ENCODE measurements at regions not wholly inside any gene's neighbourhood (a gene's known extent, or its start where the extent isn't known, plus 50 kb on each side); places are given as distances from the start of the nearest gene placed in this dataset.

- no peak for TF ChIP-seq POLR2AphosphoS5 (IDR thresholded peaks at IDR 0.05; ENCODE audit: low read depth, low read length)
- no peak for TF ChIP-seq SIN3A (IDR thresholded peaks at IDR 0.05; ENCODE audit: borderline replicate concordance, insufficient read depth, low read length)
- TF ChIP-seq REST (IDR thresholded peaks at IDR 0.05; ENCODE audit: insufficient read depth in 1 of 2, low read depth in 2 of 2, low read length in 2 of 2): no peak
- TF ChIP-seq TAF1 (IDR thresholded peaks at IDR 0.05; ENCODE audit: borderline replicate concordance, insufficient read depth, low read length): no peak
Measured at GRCh38 chr16:17776465-17776864, 305.7 kb upstream of the XYLT1 start.
